ENCODE measurements at regions not wholly inside any gene's neighbourhood (a gene's known extent, or its start where the extent isn't known, plus 50 kb on each side); places are given as distances from the start of the nearest gene placed in this dataset.

DNA sequence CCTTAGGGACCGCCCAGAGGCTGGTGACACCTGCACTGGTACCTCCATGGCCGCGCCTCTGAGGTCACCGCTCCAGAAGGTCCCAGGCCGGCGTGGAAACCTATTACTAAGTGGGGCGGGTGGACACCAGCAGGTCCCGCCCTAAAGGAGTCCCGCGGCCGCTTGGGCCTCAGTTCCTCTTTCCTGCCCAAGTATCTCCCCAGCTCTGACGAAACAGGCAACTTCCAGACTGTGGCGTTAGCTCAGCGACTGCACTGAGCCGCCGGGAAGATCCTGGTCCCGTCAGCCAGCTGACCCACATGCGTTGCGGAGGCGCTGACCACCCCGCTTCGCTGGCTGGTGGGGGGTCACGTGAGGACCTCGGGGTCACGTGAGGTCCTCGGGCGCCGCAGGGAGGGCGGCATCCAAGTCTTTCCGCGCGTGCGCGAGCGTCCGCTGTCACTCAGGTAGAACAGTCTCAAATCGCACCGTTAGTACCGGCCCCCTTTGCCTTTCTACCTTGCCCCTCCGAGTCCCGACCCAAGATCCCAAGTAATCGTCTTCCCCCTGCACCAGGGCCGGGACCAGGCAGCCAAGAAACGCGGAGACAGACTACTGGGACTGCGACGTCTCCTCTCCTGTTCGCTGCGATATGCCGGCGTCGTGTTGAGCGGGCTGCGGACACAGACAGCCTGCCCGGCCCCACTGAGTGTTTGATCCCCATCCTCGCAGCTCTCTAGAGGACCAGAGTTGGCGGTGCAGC is 53.7 kb upstream of the KDM4C start:
- peak; percentile 89 for DNase-seq (ENCODE audit: low read depth, low spot score)

DNA sequence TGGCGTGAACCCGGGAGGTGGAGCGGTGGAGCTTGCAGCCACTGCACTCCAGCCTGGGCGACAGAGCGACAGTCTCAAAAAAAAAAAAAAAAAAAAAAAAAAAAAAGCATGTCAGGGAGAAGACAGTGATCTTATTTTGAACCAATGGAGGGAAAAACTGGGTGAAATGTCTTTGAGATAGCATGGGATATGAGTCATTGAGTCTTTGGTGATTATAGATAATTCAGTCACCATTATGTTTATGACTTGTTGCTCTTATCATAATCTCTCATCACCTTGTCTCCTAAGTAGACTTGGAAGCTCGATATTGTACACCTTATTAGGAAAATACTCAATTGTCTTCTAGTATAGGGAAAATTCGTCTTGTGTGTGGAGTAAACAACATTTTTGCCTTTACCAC is 55.1 kb upstream of the KDM4C start:
- no peak for DNase-seq (ENCODE audit: low read depth, low spot score)

DNA sequence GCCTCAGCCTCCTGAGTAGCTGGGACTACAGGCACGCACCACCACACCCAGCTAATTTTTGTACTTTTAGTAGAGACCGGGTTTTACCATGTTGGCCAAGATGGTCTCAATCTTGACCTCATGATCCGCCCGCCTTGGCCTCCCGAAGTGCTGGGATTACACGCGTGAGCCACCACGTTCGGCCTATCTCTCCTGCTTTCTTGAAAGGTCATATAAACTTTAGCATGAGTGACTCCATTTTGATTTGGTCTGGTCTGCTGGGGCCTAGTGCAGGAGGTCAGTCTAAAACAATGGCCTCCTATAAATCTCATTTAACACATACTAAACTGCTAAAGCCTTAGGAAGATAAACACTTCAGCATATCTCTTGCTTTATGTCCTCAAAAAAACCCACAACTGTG is 50.6 kb upstream of the GLDC start:
- no peak for DNase-seq (ENCODE audit: low read depth, low spot score)

GRCh38 chr9:6695121-6695814 is 49.7 kb upstream of the GLDC start:
- DNase-seq (ENCODE audit: low read depth, low spot score), result no peak
